H1 (cell line): ENCODE measurements at regions not wholly inside any gene's neighbourhood (a gene's known extent, or its start where the extent isn't known, plus 50 kb on each side); places are given as distances from the start of the nearest gene placed in this dataset.

Source experiments
- CTCF ChIA-PET: fragments of 300-600 bp; sonication (Branson Sonifier 250); formaldehyde crosslinking; loops from one replicate; lab custom pipeline; 2021; ENCODE audit not compliant: partially characterized antibody; lab: Charles Lee
- POLR2A ChIA-PET: fragments of 300-600 bp; sonication (Branson Sonifier 250); formaldehyde crosslinking; loops from one replicate; lab custom pipeline; 2021; ENCODE audit warnings: inconsistent platforms; ENCODE audit not compliant: partially characterized antibody; lab: Charles Lee
- DNase-seq, 2 experiments: peaks; one replicate each; pipeline versions ENCODE4 v3.0.0 to v3.0.0-alpha.2; 2010 to 2022; ENCODE audit warnings: low spot score in 2 of 2, low read depth in 1 of 2, mixed read lengths in 1 of 2
- FAIRE-seq: peaks from 2 replicates; lab custom pipeline; 2011; peaks lifted over from hg19 to GRCh38; lab: Jason Lieb, UNC
- H2AFZ ChIP-seq: 2 replicates; pipeline ENCODE4 v1.8.1; 2012; ENCODE audit warnings: low read length, inconsistent platforms
- H2AK5ac ChIP-seq: 2 replicates; pipeline ENCODE4 v1.6.1; 2013; ENCODE audit warnings: low read depth, low read length
- H2BK120ac ChIP-seq: replicated peaks from 2 replicates; pipeline ENCODE3; 2013; ENCODE audit warnings: low read depth, low read length, inconsistent platforms
- H2BK12ac ChIP-seq: 2 replicates; pipeline ENCODE4 v1.6.1; 2013; ENCODE audit warnings: low read depth, low read length
- H2BK15ac ChIP-seq: 2 replicates; pipeline ENCODE4 v1.6.1; 2013; ENCODE audit warnings: low read length
- H2BK20ac ChIP-seq: 2 replicates; pipeline ENCODE4 v1.6.1; 2013; ENCODE audit warnings: low read length
- H2BK5ac ChIP-seq: 2 replicates; pipeline ENCODE4 v1.6.1; 2013; ENCODE audit warnings: low read depth, low read length
- H3K14ac ChIP-seq: 2 replicates; pipeline ENCODE4 v1.6.1; 2013; ENCODE audit warnings: inconsistent platforms; ENCODE audit not compliant: insufficient read length
- H3K18ac ChIP-seq: 2 replicates; pipeline ENCODE4 v1.6.1; 2013; ENCODE audit warnings: low read length; ENCODE audit errors: extremely low read depth
- H3K23ac ChIP-seq: 2 replicates; pipeline ENCODE4 v1.6.1; 2013; ENCODE audit warnings: inconsistent platforms; ENCODE audit not compliant: insufficient read length
- H3K23me2 ChIP-seq: 2 replicates; pipeline ENCODE4 v1.6.1; 2013; ENCODE audit warnings: low read depth, low read length
- H3K27ac ChIP-seq: 2 replicates; pipeline ENCODE4 v1.6.1; 2011; ENCODE audit warnings: low read depth, low read length, inconsistent platforms
- H3K27me3 ChIP-seq, 4 experiments: replicated peaks in 1 of 4; 1 replicate in 1 of 4; 2 replicates in 3 of 4; pipeline versions ENCODE4 v1.6.1 to v1.8.1; 2011 to 2013; ENCODE audit warnings: low read length in 3 of 4, mild to moderate bottlenecking in 3 of 4, inconsistent platforms in 2 of 4, mixed read lengths in 2 of 4, moderate library complexity in 1 of 4; ENCODE audit not compliant: control insufficient read depth in 3 of 4, insufficient read depth in 3 of 4; ENCODE audit errors: extremely low read depth in 1 of 4
- H3K36me3 ChIP-seq, 4 experiments: 2 replicates each; pipeline versions ENCODE4 v1.6.1 to v1.8.1; 2011 to 2013; ENCODE audit warnings: mild to moderate bottlenecking in 4 of 4, low read length in 3 of 4, moderate library complexity in 2 of 4, control low read depth in 1 of 4, inconsistent platforms in 1 of 4; ENCODE audit not compliant: insufficient read depth in 4 of 4, control insufficient read depth in 2 of 4
- H3K4ac ChIP-seq: replicated peaks from 2 replicates; pipeline ENCODE3; 2013; ENCODE audit warnings: low read length, low read depth, mixed read lengths, inconsistent platforms; ENCODE audit not compliant: insufficient read length
- H3K4me1 ChIP-seq, 4 experiments: replicated peaks in 1 of 4; 1 replicate in 1 of 4; 2 replicates in 3 of 4; pipeline versions ENCODE4 v1.6.1 to v1.8.1; 2011 to 2013; ENCODE audit warnings: low read length in 3 of 4, inconsistent platforms in 2 of 4, mixed read lengths in 1 of 4; ENCODE audit not compliant: insufficient read depth in 4 of 4, control insufficient read depth in 3 of 4
- H3K4me2 ChIP-seq, 2 experiments: 2 replicates each; pipeline versions ENCODE4 v1.6.1 to v1.8.1; 2011 to 2013; ENCODE audit warnings: low read depth in 2 of 2, low read length in 2 of 2, control low read depth in 1 of 2, inconsistent platforms in 1 of 2, mild to moderate bottlenecking in 1 of 2; ENCODE audit not compliant: insufficient read depth in 1 of 2
- H3K4me3 ChIP-seq, 4 experiments: fragments of 200-600, 300-600 bp in 1 of 4; sonication (generic), shearing (Covaris generic), sonication (Bioruptor Twin) in 1 of 4; 2 replicates each; pipeline versions ENCODE4 v1.5.1 to v1.8.1; 2011 to 2016; ENCODE audit warnings: low read length in 4 of 4, low read depth in 3 of 4, control low read depth in 2 of 4, inconsistent platforms in 2 of 4, mild to moderate bottlenecking in 2 of 4, mixed read lengths in 1 of 4, moderate library complexity in 1 of 4; ENCODE audit not compliant: insufficient read depth in 2 of 4; ENCODE audit errors: extremely low read depth in 1 of 4
- H3K56ac ChIP-seq: replicated peaks from 2 replicates; pipeline ENCODE3; 2013; ENCODE audit warnings: low read depth, mild to moderate bottlenecking, mixed read lengths, low read length, inconsistent platforms; ENCODE audit not compliant: insufficient read length
- H3K79me1 ChIP-seq: 2 replicates; pipeline ENCODE4 v1.6.1; 2013; ENCODE audit warnings: low read depth, low read length, control low read depth
- H3K79me2 ChIP-seq, 2 experiments: 2 replicates each; pipeline versions ENCODE4 v1.6.1 to v1.8.1; 2012 to 2013; ENCODE audit warnings: low read length in 2 of 2, mild to moderate bottlenecking in 2 of 2, inconsistent platforms in 1 of 2; ENCODE audit not compliant: insufficient read depth in 2 of 2, control insufficient read depth in 1 of 2
- H3K9ac ChIP-seq, 4 experiments: replicated peaks in 1 of 4; 1 replicate in 1 of 4; 2 replicates in 3 of 4; pipeline versions ENCODE4 v1.6.1 to v1.8.1; 2011 to 2013; ENCODE audit warnings: low read depth in 3 of 4, low read length in 3 of 4, control low read depth in 2 of 4, mild to moderate bottlenecking in 2 of 4, moderate library complexity in 2 of 4, inconsistent platforms in 1 of 4; ENCODE audit errors: extremely low read depth in 1 of 4
- H3K9me3 ChIP-seq, 2 experiments: 2 replicates each; pipeline versions ENCODE4 v1.6.1 to v1.8.1; 2012 to 2013; ENCODE audit warnings: mild to moderate bottlenecking in 2 of 2, moderate library complexity in 2 of 2, control low read depth in 1 of 2, inconsistent platforms in 1 of 2, low read depth in 1 of 2, low read length in 1 of 2, mixed read lengths in 1 of 2; ENCODE audit not compliant: insufficient read depth in 2 of 2
- H4K20me1 ChIP-seq, 2 experiments: replicated peaks in 1 of 2; 2 replicates each; pipeline versions ENCODE3 to v1.8.1; 2011 to 2013; ENCODE audit warnings: inconsistent platforms in 2 of 2, low read length in 2 of 2, mild to moderate bottlenecking in 1 of 2; ENCODE audit not compliant: insufficient read depth in 2 of 2, control insufficient read depth in 1 of 2
- H4K5ac ChIP-seq: 2 replicates; pipeline ENCODE4 v1.6.1; 2013; ENCODE audit warnings: low read length, low read depth, mixed read lengths, inconsistent platforms; ENCODE audit not compliant: insufficient read length
- H4K8ac ChIP-seq: 2 replicates; pipeline ENCODE4 v1.8.0; 2013; ENCODE audit warnings: mild to moderate bottlenecking, moderate library complexity, low read length, inconsistent platforms; ENCODE audit not compliant: insufficient read depth; ENCODE audit errors: extremely low read depth
- H4K91ac ChIP-seq: replicated peaks from 2 replicates; pipeline ENCODE3; 2013; ENCODE audit warnings: low read length, mixed read lengths, inconsistent platforms; ENCODE audit not compliant: insufficient read length
- CBX8 ChIP-seq: fragments of 300-800, 300-1000 bp; sonication (generic); IDR thresholded peaks from 2 replicates; pipeline ENCODE4 v1.7.1; 2016; ENCODE audit warnings: low read depth, low read length, borderline replicate concordance
- CHD1 ChIP-seq: IDR thresholded peaks from 2 replicates; pipeline ENCODE4 v1.6.1; 2012; ENCODE audit warnings: low read depth, low read length, improper control_type of control experiment
- CTBP2 ChIP-seq: IDR thresholded peaks from 2 replicates; pipeline ENCODE4 v1.7.0; 2011; ENCODE audit warnings: borderline replicate concordance, mild to moderate bottlenecking, moderate library complexity, mixed read lengths, low read length; ENCODE audit not compliant: insufficient read depth, insufficient read length
- EGR1 ChIP-seq: IDR thresholded peaks from 2 replicates; pipeline ENCODE4 v1.6.1; 2011; ENCODE audit warnings: low read depth, low read length, borderline replicate concordance
- FOSL1 ChIP-seq: IDR thresholded peaks from 2 replicates; pipeline ENCODE4 v1.6.1; 2011; ENCODE audit warnings: mild to moderate bottlenecking, low read depth, low read length, moderate library complexity; ENCODE audit not compliant: insufficient read depth
- KDM1A ChIP-seq: fragments of 200-600, 300-600 bp; sonication (generic); IDR thresholded peaks from 2 replicates; pipeline ENCODE4 v1.7.1; 2016; ENCODE audit warnings: mild to moderate bottlenecking, low read length, borderline replicate concordance
- KDM4A ChIP-seq: IDR thresholded peaks from one replicate; pipeline ENCODE4 v1.7.1; 2012; ENCODE audit warnings: low read depth, mild to moderate bottlenecking, moderate library complexity, low read length, inconsistent platforms; ENCODE audit not compliant: severe bottlenecking
- POLR2A ChIP-seq, 2 experiments: IDR thresholded peaks; 1 replicate in 1 of 2; 2 replicates in 1 of 2; pipeline ENCODE4 v1.6.1; 2011; ENCODE audit warnings: low read depth in 2 of 2, low read length in 2 of 2, mild to moderate bottlenecking in 2 of 2; ENCODE audit errors: control extremely low read depth in 1 of 2
- RBBP5 ChIP-seq: IDR thresholded peaks from 2 replicates; pipeline ENCODE4 v1.7.1; 2012; ENCODE audit warnings: low read depth, mild to moderate bottlenecking, inconsistent platforms, low read length, moderate library complexity, borderline replicate concordance
- SIRT6 ChIP-seq: IDR thresholded peaks from one replicate; pipeline ENCODE4 v1.7.1; 2012; ENCODE audit warnings: low read length, inconsistent platforms
- TAF7 ChIP-seq: optimal IDR thresholded peaks from 2 replicates; pipeline ENCODE3; 2011; ENCODE audit warnings: low read depth, mild to moderate bottlenecking, inconsistent platforms, low read length, moderate library complexity, borderline replicate concordance
- ZNF274 ChIP-seq: IDR thresholded peaks from 2 replicates; pipeline ENCODE4 v1.7.0; 2012; ENCODE audit warnings: low read length, borderline replicate concordance; ENCODE audit errors: extremely low read depth
- WGBS, 2 experiments: shearing (Covaris generic) in 1 of 2; methylation state at CpG; one replicate each; pipeline versions ENCODE4 v1.1.6 to v1.1.7; 2013 to 2015; ENCODE audit warnings: low lambda C conversion rate in 2 of 2, mixed read lengths in 2 of 2, inconsistent platforms in 1 of 2, low coverage in 1 of 2, missing lambda C conversion rate in 1 of 2; ENCODE audit not compliant: insufficient replicate concordance in 2 of 2, insufficient coverage in 1 of 2, insufficient read length in 1 of 2; ENCODE audit errors: extremely low coverage in 1 of 2, missing lambda C conversion rate in 1 of 2; 5-methylcytosine and 5-hydroxymethylcytosine counted together

GRCh38 chr20:24756292-24757025 lies 192.6 kb upstream of the CST7 start:
- H3K4me1 ChIP-seq: no peaks in the 10 kb centered on the region
- H3K4ac ChIP-seq: no peak overlapping the region
- H3K79me1 ChIP-seq: no peaks in the 10 kb centered on the region
- H2AK5ac ChIP-seq: no peak overlapping the region
- no peak overlapping the region for H2AFZ ChIP-seq
- no peak overlapping the region for H3K23ac ChIP-seq
- no peak overlapping the region for H4K5ac ChIP-seq
- H3K56ac ChIP-seq: no peak overlapping the region
- no peak overlapping the region for H3K27ac ChIP-seq
- H2BK120ac ChIP-seq: no peak overlapping the region
- H3K18ac ChIP-seq: no peak overlapping the region
- H4K8ac ChIP-seq: no peak overlapping the region
- H3K4me2 ChIP-seq: no peak overlapping the region
- peaks cover 0 to 2% of the 10 kb centered on the region in 2 experiments; a peak in 1 of 4 replicates for H3K9me3 ChIP-seq
- no peak overlapping the region for H3K4me3 ChIP-seq
- no peaks in the 10 kb centered on the region for H3K79me2 ChIP-seq
- no peaks in the 10 kb centered on the region for H4K20me1 ChIP-seq
- no peak overlapping the region for H2BK5ac ChIP-seq
- no peaks in the 10 kb centered on the region for H3K36me3 ChIP-seq
- FAIRE-seq (no peak), DNase-seq (no peak)
- no peaks in the 10 kb centered on the region; a peak in 1 of 7 replicates for H3K27me3 ChIP-seq
- H3K9ac ChIP-seq: no peak overlapping the region
- ChIA-PET POLR2A (no interaction called here), CTCF (interaction anchor here (1.4 to 2.2 kb wide), 2 partner anchors 21 to 25 kb away, joined by 3 to 7 read pairs; no protein-coding TSS in a partner anchor)
- WGBS, 2 experiments: 79% methylated on average over 12 of the region's 12 CpGs; no CpG with 5 or more reads in 1 of the 2 experiments
- H4K91ac ChIP-seq: no peak overlapping the region
- H2BK15ac ChIP-seq: no peak overlapping the region
- no peak overlapping the region for H3K14ac ChIP-seq
- no peak overlapping the region for H2BK12ac ChIP-seq
- H3K23me2 ChIP-seq: no peaks in the 10 kb centered on the region
- no peak overlapping the region for H2BK20ac ChIP-seq
- TF ChIP-seq KDM1A (no peak), CTBP2 (no peak), POLR2A (IDR thresholded peaks at IDR 0.05; ENCODE audit: control extremely low read depth in 1 of 2, low read depth in 2 of 2, low read length in 2 of 2) (no peak), KDM4A (no peak), CBX8 (no peak), CHD1 (no peak), RBBP5 (no peak), SIRT6 (no peak), TAF7 (no peak), ZNF274 (no peak), EGR1 (no peak), FOSL1 (no peak)
